ENCODE measurements at regions not wholly inside any gene's neighbourhood (a gene's known extent, or its start where the extent isn't known, plus 50 kb on each side); places are given as distances from the start of the nearest gene placed in this dataset.

- H3K9ac ChIP-seq, result no peak overlapping the region
- no peak overlapping the region for H3K27ac ChIP-seq (ENCODE audit: low read depth in 2 of 2, low read length in 1 of 2)
- no peaks in the 10 kb centered on the region; a peak in 1 of 4 replicates for H3K4me1 ChIP-seq (ENCODE audit: control insufficient read depth in 1 of 2, insufficient read depth in 2 of 2, low read depth in 1 of 2, low read length in 1 of 2)
- WGBS (ENCODE audit: low lambda C conversion rate), result 13% methylated on average over 3 of the region's 3 CpGs
- no peaks in the 10 kb centered on the region for H3K36me3 ChIP-seq (replicated peaks in 1 of 2; ENCODE audit: control insufficient read depth in 1 of 2, insufficient read depth in 2 of 2, low read length in 1 of 2)
- POLR2A ChIA-PET, result no interaction called here
- no peak for DNase-seq
- no peak overlapping the region for H2AFZ ChIP-seq (ENCODE audit: low read depth)
- no peaks in the 10 kb centered on the region for H3F3A ChIP-seq (replicated peaks; ENCODE audit: insufficient read depth)
- H4K20me1 ChIP-seq (ENCODE audit: insufficient read depth), result no peaks in the 10 kb centered on the region
- no peaks in the 10 kb centered on the region for H3K9me3 ChIP-seq
- CTCF ChIA-PET, result no interaction called here
- no peaks in the 10 kb centered on the region for H3K79me2 ChIP-seq (ENCODE audit: insufficient read depth)
- H3K27me3 ChIP-seq (ENCODE audit: insufficient read depth), result no peaks in the 10 kb centered on the region
- no peak overlapping the region for H3K4me2 ChIP-seq
- H3K4me3 ChIP-seq (ENCODE audit: low read depth in 2 of 2, low read length in 1 of 2), result no peak overlapping the region
- H3K9me2 ChIP-seq, result no peaks in the 10 kb centered on the region
- TF ChIP-seq EP300 (IDR thresholded peaks at IDR 0.05; ENCODE audit: borderline replicate concordance in 1 of 2, low read depth in 1 of 2, low read length in 1 of 2) (no peak), RCOR1 (IDR thresholded peaks at IDR 0.05; ENCODE audit: low read length) (no peak), TAF1 (IDR thresholded peaks at IDR 0.05; ENCODE audit: borderline replicate concordance, low read depth, low read length) (no peak), REST (IDR thresholded peaks at IDR 0.05; ENCODE audit: low read depth, low read length) (no peak), RAD21 (IDR thresholded peaks at IDR 0.05; ENCODE audit: low read length) (no peak), NRF1 (IDR thresholded peaks at IDR 0.05; ENCODE audit: low read depth, low read length) (no peak), PBX3 (IDR thresholded peaks at IDR 0.05) (no peak)
Observed at GRCh38 chr6:6781172-6781872, 192.8 kb downstream of the LY86 start.

- CTCF ChIA-PET, result no interaction called here
Observed at GRCh38 chr6:6781873-6782227, 193.3 kb downstream of the LY86 start.

More at GRCh38 chr6:6781873-6782227, 193.3 kb downstream of the LY86 start:
- Histone ChIP-seq H3K4me2 (no peak overlapping the region), H3K4me1 (ENCODE audit: control insufficient read depth in 1 of 2, insufficient read depth in 2 of 2, low read depth in 1 of 2, low read length in 1 of 2) (no peaks in the 10 kb centered on the region; a peak in 1 of 4 replicates), H3F3A (replicated peaks; ENCODE audit: insufficient read depth) (no peaks in the 10 kb centered on the region), H3K36me3 (replicated peaks in 1 of 2; ENCODE audit: control insufficient read depth in 1 of 2, insufficient read depth in 2 of 2, low read length in 1 of 2) (no peaks in the 10 kb centered on the region), H3K27ac (ENCODE audit: low read depth in 2 of 2, low read length in 1 of 2) (no peak overlapping the region), H2AFZ (ENCODE audit: low read depth) (no peak overlapping the region), H3K9ac (no peak overlapping the region), H3K27me3 (ENCODE audit: insufficient read depth) (no peaks in the 10 kb centered on the region), H3K9me3 (no peaks in the 10 kb centered on the region), H3K9me2 (no peaks in the 10 kb centered on the region), H3K79me2 (ENCODE audit: insufficient read depth) (no peaks in the 10 kb centered on the region), H3K4me3 (ENCODE audit: low read depth in 2 of 2, low read length in 1 of 2) (no peak overlapping the region), H4K20me1 (ENCODE audit: insufficient read depth) (no peaks in the 10 kb centered on the region)
- TF ChIP-seq NRF1 (IDR thresholded peaks at IDR 0.05; ENCODE audit: low read depth, low read length), result no peak
- TF ChIP-seq FOXM1 (IDR thresholded peaks at IDR 0.05; ENCODE audit: low read depth), result no peak
- TF ChIP-seq FOSL2 (IDR thresholded peaks at IDR 0.05; ENCODE audit: borderline replicate concordance, low read depth), result no peak
- no peak for TF ChIP-seq CTCF (IDR thresholded peaks at IDR 0.05)
- no peak for TF ChIP-seq TEAD4 (IDR thresholded peaks at IDR 0.05; ENCODE audit: borderline replicate concordance, insufficient read depth)
- TF ChIP-seq GABPA (IDR thresholded peaks at IDR 0.05; ENCODE audit: low read depth), result no peak
- no peak for TF ChIP-seq MXI1 (IDR thresholded peaks at IDR 0.05; ENCODE audit: low read depth, low read length)
- no peak for DNase-seq
- POLR2A ChIA-PET, result no interaction called here

Data from SK-N-SH (cell line).